SK-N-MC (cell line): ENCODE measurements at regions not wholly inside any gene's neighbourhood (a gene's known extent, or its start where the extent isn't known, plus 50 kb on each side); places are given as distances from the start of the nearest gene placed in this dataset.

Experiments
- EZH2 ChIP-seq: fragments of 200-600 bp; sonication (generic); IDR thresholded peaks from one replicate; pipeline ENCODE4 v1.6.1; 2017; ENCODE audit warnings: antibody characterized with exemption
- FOXP2 ChIP-seq: optimal IDR thresholded peaks from 2 replicates; pipeline ENCODE3; 2011; ENCODE audit warnings: mild to moderate bottlenecking, moderate library complexity; ENCODE audit not compliant: insufficient read depth; ENCODE audit errors: extremely low read length, control extremely low read depth

DNA sequence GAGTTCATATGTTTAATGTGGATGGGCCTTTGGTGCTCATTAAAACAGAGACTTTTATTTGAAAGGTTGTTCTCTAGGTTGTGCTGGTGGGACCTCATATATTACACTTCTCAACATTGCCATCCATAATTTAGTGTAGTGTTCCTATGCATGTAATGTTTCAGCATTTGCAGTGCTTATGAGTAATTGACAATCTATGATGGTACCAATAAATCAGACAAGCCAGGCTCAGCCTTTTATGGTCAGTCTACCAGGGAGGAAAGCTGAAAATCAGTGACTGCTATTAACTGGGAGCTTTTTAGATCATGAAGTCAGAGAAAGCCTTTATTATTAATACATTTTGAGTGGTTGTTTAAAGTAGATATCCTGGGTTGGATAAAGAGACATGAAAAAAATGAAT is 120.1 kb upstream of the SLC28A3 start:
- TF ChIP-seq FOXP2 (no peak), EZH2 (no peak)
